ENCODE measurements at regions not wholly inside any gene's neighbourhood (a gene's known extent, or its start where the extent isn't known, plus 50 kb on each side); places are given as distances from the start of the nearest gene placed in this dataset.
A peak's percentile ranks its signal among the peaks of the same experiment; 100 is the strongest.

DNA sequence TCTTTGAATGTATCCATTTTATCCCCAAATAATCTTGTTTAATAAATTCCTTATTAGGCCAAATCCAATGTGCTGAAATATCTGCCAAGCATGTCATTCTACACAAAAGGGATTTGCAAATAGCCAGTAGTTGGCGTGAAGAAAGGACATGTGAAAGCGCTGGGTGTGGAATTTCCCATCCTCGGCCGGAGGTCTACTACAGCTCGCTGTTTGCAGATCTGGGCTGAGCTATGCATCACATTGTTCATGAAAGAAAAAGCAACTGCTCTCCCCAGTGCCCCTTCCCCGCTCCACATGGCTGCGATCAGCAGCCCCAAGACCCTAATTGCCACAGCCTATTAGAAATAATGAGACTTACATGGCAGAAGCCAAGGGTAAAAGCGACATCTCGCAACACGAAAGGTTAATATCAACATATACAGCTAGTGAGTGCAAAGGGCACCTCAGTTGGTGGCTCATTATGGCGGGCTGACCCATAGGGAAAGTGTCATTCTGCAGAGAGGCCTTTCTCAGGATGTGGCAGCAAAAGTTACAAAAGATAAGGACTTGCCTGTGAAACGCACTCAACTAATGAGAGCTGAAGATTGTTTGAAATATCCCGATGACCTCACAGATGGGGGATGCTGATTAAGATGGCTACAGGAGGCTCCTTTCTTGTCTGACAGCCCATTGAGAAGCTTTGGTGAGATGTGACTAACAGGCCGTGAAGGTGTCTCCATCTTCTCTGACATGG, 126.9 kb upstream of the CYP1B1 start:
- in situ Hi-C loops (cut with MboI) = no loop called here
- TF ChIP-seq ZNF589 (CRISPR knock-in tag; IDR thresholded peaks at IDR 0.05; ENCODE audit: low read depth) (no peak), SMAD4 (CRISPR knock-in tag; conservative IDR thresholded peaks at IDR 0.05) (no peak), TEAD4 (IDR thresholded peaks at IDR 0.05; ENCODE audit: low read length) (peak; percentile 49; the same call in 1 of the 2 replicates), TEAD4 (CRISPR knock-in tag; IDR thresholded peaks at IDR 0.05; ENCODE audit: borderline replicate concordance) (no peak), ZNF408 (CRISPR knock-in tag; IDR thresholded peaks at IDR 0.05; ENCODE audit: low read depth) (no peak), SIN3A (IDR thresholded peaks at IDR 0.05; ENCODE audit: borderline replicate concordance in 2 of 2, control insufficient read depth in 1 of 2, low read depth in 2 of 2, low read length in 2 of 2) (no peak), TAF1 (IDR thresholded peaks at IDR 0.05; ENCODE audit: control insufficient read depth, extremely low read depth, insufficient read depth, low read length, severe bottlenecking) (no peak), ZNF384 (IDR thresholded peaks at IDR 0.05; ENCODE audit: low read depth, low read length) (no peak), HNRNPK (IDR thresholded peaks at IDR 0.05; ENCODE audit: low read depth, low read length, poor library complexity, severe bottlenecking) (no peak), NR2C2 (CRISPR knock-in tag; IDR thresholded peaks at IDR 0.05) (no peak), NR2C2 (tag; IDR thresholded peaks at IDR 0.05) (peak; percentile 57; the same call in 1 of the 2 replicates), NFE2 (IDR thresholded peaks at IDR 0.05; ENCODE audit: low read depth) (no peak), PTRF (tag; IDR thresholded peaks at IDR 0.05) (no peak), PHF21A (IDR thresholded peaks at IDR 0.05; ENCODE audit: borderline replicate concordance, low read depth) (no peak), DNMT1 (IDR thresholded peaks at IDR 0.05) (no peak), GATA2 (CRISPR knock-in tag; IDR thresholded peaks at IDR 0.05) (no peak)
- TF ChIP-seq, protein P1, sequence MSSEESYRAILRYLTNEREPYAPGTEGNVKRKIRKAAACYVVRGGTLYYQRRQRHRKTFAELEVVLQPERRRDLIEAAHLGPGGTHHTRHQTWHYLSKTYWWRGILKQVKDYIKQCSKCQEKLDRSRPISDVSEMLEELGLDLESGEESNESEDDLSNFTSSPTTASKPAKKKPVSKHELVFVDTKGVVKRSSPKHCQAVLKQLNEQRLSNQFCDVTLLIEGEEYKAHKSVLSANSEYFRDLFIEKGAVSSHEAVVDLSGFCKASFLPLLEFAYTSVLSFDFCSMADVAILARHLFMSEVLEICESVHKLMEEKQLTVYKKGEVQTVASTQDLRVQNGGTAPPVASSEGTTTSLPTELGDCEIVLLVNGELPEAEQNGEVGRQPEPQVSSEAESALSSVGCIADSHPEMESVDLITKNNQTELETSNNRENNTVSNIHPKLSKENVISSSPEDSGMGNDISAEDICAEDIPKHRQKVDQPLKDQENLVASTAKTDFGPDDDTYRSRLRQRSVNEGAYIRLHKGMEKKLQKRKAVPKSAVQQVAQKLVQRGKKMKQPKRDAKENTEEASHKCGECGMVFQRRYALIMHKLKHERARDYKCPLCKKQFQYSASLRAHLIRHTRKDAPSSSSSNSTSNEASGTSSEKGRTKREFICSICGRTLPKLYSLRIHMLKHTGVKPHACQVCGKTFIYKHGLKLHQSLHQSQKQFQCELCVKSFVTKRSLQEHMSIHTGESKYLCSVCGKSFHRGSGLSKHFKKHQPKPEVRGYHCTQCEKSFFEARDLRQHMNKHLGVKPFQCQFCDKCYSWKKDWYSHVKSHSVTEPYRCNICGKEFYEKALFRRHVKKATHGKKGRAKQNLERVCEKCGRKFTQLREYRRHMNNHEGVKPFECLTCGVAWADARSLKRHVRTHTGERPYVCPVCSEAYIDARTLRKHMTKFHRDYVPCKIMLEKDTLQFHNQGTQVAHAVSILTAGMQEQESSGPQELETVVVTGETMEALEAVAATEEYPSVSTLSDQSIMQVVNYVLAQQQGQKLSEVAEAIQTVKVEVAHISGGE (CRISPR knock-in tag; IDR thresholded peaks at IDR 0.05) = no peak
- TF ChIP-seq, protein P2, sequence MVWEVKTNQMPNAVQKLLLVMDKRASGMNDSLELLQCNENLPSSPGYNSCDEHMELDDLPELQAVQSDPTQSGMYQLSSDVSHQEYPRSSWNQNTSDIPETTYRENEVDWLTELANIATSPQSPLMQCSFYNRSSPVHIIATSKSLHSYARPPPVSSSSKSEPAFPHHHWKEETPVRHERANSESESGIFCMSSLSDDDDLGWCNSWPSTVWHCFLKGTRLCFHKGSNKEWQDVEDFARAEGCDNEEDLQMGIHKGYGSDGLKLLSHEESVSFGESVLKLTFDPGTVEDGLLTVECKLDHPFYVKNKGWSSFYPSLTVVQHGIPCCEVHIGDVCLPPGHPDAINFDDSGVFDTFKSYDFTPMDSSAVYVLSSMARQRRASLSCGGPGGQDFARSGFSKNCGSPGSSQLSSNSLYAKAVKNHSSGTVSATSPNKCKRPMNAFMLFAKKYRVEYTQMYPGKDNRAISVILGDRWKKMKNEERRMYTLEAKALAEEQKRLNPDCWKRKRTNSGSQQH (CRISPR knock-in tag; IDR thresholded peaks at IDR 0.05) = no peak

More for the DNA sequence above, 126.9 kb upstream of the CYP1B1 start:
- 5% methylated on average over 14 of the region's 14 CpGs for WGBS (ENCODE audit: insufficient coverage, low coverage, missing lambda C conversion rate)
- no peaks in the 10 kb centered on the region; a peak in 1 of 5 replicates for H3K4me1 ChIP-seq (replicated peaks in 1 of 2; ENCODE audit: control insufficient read depth in 2 of 2, insufficient read depth in 2 of 2, low read length in 2 of 2)
- no peaks in the 10 kb centered on the region for H3K36me3 ChIP-seq (ENCODE audit: control insufficient read depth, insufficient read depth, low read length)
- H3K4me3 ChIP-seq = no peak overlapping the region
- no peaks in the 10 kb centered on the region for H4K20me1 ChIP-seq (replicated peaks; ENCODE audit: control insufficient read depth, insufficient read depth, low read length)
- ATAC-seq (no peak), FAIRE-seq (no peak), DNase-seq (ENCODE audit: extremely low read depth in 1 of 4, low spot score in 3 of 4) (peak in 2 of 4 experiments; percentile 13 to 20)
- intact Hi-C loops (cut with micrococcal nuclease) = no loop called here
- H3K9me1 ChIP-seq (ENCODE audit: control insufficient read depth, insufficient read depth, low read length) = no peaks in the 10 kb centered on the region
- no peaks in the 10 kb centered on the region for H3K79me2 ChIP-seq (ENCODE audit: control insufficient read depth, insufficient read depth, low read length)
- CTCF ChIA-PET (ENCODE audit: low intra/inter-chr PET ratio) = no interaction called here
- H3K9ac ChIP-seq (ENCODE audit: insufficient read depth in 1 of 2, low read depth in 2 of 2, low read length in 2 of 2) = no peak overlapping the region
- no TSS peak for BruUV-seq (replicated peaks)
- POLR2A ChIA-PET = no interaction called here
- no peak overlapping the region for H3K27ac ChIP-seq (ENCODE audit: extremely low read depth, low read depth, low read length)
- no peak overlapping the region for H3K4me2 ChIP-seq (ENCODE audit: insufficient read depth, low read length)
- H3K9me3 ChIP-seq (replicated peaks; ENCODE audit: control insufficient read depth, insufficient read depth, low read depth, low read length) = no peaks in the 10 kb centered on the region
- H3K27me3 ChIP-seq (ENCODE audit: control insufficient read depth in 2 of 2, insufficient read depth in 2 of 2, low read length in 2 of 2) = peaks cover 3 to 9% of the 10 kb centered on the region in 2 experiments; a peak in 4 of 5 replicates
- H2AFZ ChIP-seq (ENCODE audit: low read depth, low read length) = no peak overlapping the region

Measured in K562 (cell line).